AG09309 (cell line): ENCODE measurements at regions not wholly inside any gene's neighbourhood (a gene's known extent, or its start where the extent isn't known, plus 50 kb on each side); places are given as distances from the start of the nearest gene placed in this dataset.
"Not testable (repeated sequence)": the region's sequence is repeated elsewhere in the genome, so short reads cannot be mapped to it uniquely, and the experiment has no call there.

Source experiments
- DNase-seq: peaks from one replicate; pipeline ENCODE4 v3.0.0-alpha.2; 2010; ENCODE audit warnings: low read depth
- H3K4me3 ChIP-seq: 2 replicates; pipeline ENCODE4 v1.5.1; 2011; ENCODE audit warnings: mild to moderate bottlenecking, low read depth, low read length, moderate library complexity; ENCODE audit not compliant: control insufficient read depth
- CTCF ChIP-seq: IDR thresholded peaks from 2 replicates; pipeline ENCODE4 v1.5.1; 2011; ENCODE audit warnings: mild to moderate bottlenecking, low read depth, low read length, inconsistent platforms; ENCODE audit not compliant: insufficient read depth, control insufficient read depth; ENCODE audit errors: missing control alignments

- DNase-seq: no peak
- H3K4me3 ChIP-seq: no peak overlapping the region
- no peak for TF ChIP-seq CTCF
Measured at GRCh38 chr9:108779551-108780325, 76.0 kb downstream of the ACTL7B start.

GRCh38 chr9:108776920-108777639 lies 78.7 kb downstream of the ACTL7B start:
- TF ChIP-seq CTCF: peak; percentile 32
- H3K4me3 ChIP-seq: no peak overlapping the region
- no peak for DNase-seq

GRCh38 chr9:108775901-108776306 lies 79.9 kb downstream of the ACTL7B start:
- TF ChIP-seq CTCF: no peak
- H3K4me3 ChIP-seq: no peak overlapping the region
- no peak for DNase-seq

- not testable (repeated sequence) for DNase-seq, H3K4me3 ChIP-seq
Measured at GRCh38 chr9:108774088-108774487, 81.7 kb downstream of the ACTL7B start.

GRCh38 chr9:108772301-108772894 lies 83.4 kb downstream of the ACTL7B start:
- no peak for TF ChIP-seq CTCF
- no peak for DNase-seq
- no peak overlapping the region for H3K4me3 ChIP-seq

GRCh38 chr9:108768744-108769143 lies 87.0 kb downstream of the ACTL7B start:
- no peak for DNase-seq
- TF ChIP-seq CTCF: no peak
- no peak overlapping the region for H3K4me3 ChIP-seq

GRCh38 chr9:108766626-108767161 lies 89.1 kb downstream of the ACTL7B start:
- TF ChIP-seq CTCF: no peak
- no peak overlapping the region for H3K4me3 ChIP-seq
- DNase-seq: no peak
